Fibroblast of villous mesenchyme (primary cell): ENCODE measurements at regions not wholly inside any gene's neighbourhood (a gene's known extent, or its start where the extent isn't known, plus 50 kb on each side); places are given as distances from the start of the nearest gene placed in this dataset.

Experiments used
- DNase-seq: peaks from one replicate; pipeline ENCODE4 v3.0.0-alpha.2; 2010; ENCODE audit warnings: low read depth
- H3K4me3 ChIP-seq: 2 replicates; pipeline ENCODE4 v1.5.1; 2011; ENCODE audit warnings: low read depth, mild to moderate bottlenecking, low read length
- TF ChIP-seq, protein P1 (sequence below): IDR thresholded peaks from 2 replicates; pipeline ENCODE4 v1.5.1; 2012; ENCODE audit warnings: low read depth, mild to moderate bottlenecking, low read length; ENCODE audit not compliant: insufficient read depth

DNA sequence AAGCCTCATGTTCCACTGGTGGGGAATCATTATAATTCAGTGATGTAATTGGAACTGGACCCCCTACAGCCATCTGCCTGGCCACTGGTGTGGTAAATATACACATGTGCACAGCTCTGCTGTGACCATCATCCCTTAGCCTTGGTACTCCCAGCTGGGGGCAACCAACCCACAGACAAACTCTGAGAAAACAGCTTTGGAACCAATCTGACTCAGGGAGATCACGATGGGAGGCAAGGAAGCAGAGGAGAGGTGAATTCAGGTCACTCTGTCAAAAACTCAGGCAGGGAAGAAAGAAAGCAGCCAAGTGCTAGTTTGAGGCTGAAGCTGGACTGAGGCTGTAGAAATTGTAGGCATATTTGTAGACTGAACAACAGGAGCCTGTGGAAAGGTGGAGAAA lies 197.8 kb upstream of the GALNT2 start:
- TF ChIP-seq, protein P1, sequence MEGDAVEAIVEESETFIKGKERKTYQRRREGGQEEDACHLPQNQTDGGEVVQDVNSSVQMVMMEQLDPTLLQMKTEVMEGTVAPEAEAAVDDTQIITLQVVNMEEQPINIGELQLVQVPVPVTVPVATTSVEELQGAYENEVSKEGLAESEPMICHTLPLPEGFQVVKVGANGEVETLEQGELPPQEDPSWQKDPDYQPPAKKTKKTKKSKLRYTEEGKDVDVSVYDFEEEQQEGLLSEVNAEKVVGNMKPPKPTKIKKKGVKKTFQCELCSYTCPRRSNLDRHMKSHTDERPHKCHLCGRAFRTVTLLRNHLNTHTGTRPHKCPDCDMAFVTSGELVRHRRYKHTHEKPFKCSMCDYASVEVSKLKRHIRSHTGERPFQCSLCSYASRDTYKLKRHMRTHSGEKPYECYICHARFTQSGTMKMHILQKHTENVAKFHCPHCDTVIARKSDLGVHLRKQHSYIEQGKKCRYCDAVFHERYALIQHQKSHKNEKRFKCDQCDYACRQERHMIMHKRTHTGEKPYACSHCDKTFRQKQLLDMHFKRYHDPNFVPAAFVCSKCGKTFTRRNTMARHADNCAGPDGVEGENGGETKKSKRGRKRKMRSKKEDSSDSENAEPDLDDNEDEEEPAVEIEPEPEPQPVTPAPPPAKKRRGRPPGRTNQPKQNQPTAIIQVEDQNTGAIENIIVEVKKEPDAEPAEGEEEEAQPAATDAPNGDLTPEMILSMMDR, result no peak
- no peak overlapping the region for H3K4me3 ChIP-seq
- no peak for DNase-seq

DNA sequence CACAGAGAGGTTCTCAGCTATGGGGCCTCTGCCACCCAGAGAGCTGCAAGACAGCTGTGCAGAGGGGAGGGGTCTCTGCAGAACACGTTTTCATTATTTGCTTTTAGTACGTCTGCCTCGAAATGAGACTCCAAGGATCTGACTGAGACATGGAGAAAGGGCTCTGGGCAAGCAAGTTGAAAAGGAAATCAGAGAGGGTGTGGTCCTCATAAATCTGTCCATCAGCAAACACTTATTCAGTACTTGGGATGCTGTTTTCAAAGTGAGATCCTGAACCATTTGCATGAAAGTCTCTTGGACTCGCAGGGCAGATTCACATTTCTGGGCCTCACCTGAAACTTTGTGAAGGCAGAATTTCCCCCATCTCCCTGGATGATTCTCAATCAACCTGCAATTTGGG lies 197.4 kb upstream of the GALNT2 start:
- TF ChIP-seq, protein P1, result no peak
- no peak overlapping the region for H3K4me3 ChIP-seq
- no peak for DNase-seq

DNA sequence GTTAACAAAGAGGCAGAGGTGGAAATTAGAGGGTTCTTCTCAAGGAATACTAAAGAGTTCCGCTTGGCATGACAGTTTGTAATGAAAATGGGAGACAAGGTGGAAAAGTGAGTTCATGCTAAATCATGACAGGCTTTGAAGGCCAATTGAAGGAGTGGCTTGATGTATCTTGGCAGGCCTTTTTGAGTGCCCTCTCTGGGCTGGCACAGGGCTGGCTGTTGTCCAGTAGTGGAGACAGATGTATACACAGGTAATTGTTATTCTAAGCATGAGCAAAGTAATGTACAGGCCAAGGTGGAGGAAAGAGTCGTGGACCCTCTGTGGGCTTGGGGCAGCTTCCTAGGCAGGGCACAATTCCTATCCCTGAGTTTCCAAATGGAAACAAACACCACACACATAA lies 196.7 kb upstream of the GALNT2 start:
- TF ChIP-seq, protein P1, result no peak
- H3K4me3 ChIP-seq, result no peak overlapping the region
- DNase-seq, result no peak

DNA sequence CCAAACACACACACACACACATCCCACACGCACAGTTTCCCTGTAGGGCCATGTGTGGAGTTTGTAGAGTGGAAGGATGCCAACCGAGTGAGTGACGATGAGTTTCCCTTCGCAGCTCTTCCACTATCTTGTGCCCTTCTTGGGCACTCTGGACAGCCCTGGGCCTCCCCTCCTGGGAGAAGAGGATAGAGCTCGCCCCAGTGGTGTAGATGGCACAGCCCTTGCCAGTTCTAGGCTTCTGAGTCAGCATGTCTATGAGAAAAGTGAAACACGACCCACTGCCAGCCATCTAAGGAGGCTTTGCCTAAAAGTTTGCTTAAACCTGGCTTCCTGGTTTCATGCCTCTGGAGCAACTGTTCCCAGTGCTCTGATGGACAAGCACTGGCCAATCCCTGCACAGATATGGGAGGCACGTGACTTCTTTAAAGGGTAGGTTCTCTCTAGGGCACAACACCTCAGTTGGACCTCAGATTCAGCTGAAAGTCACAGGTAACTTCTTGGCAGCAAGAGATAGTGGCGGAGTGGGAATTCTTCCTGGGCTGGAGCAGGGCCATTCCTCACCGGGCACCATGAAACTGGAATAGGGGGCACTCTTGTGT lies 195.9 kb upstream of the GALNT2 start:
- TF ChIP-seq, protein P1, result no peak
- no peak overlapping the region for H3K4me3 ChIP-seq
- DNase-seq, result no peak

DNA sequence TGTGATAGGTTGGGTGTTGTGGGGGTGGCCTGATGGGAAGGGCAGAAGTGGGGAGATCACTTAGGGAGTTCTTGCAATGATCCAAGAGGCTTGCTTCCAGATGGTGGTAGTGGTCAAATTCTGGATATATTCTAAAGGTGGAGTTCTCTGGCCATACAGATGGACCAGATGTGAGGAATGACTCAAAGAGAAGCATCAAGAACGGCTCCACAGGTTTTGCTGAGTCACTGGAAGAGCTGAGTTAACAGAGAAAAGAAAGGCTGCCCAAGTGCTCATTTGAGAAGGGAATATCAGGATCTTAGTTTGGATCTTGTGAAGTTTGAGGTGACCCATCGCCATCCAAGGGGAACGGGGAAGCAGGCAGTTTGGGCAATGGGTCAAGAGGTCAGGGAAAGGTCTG lies 192.9 kb upstream of the GALNT2 start:
- TF ChIP-seq, protein P1, result no peak
- no peak for DNase-seq

DNA sequence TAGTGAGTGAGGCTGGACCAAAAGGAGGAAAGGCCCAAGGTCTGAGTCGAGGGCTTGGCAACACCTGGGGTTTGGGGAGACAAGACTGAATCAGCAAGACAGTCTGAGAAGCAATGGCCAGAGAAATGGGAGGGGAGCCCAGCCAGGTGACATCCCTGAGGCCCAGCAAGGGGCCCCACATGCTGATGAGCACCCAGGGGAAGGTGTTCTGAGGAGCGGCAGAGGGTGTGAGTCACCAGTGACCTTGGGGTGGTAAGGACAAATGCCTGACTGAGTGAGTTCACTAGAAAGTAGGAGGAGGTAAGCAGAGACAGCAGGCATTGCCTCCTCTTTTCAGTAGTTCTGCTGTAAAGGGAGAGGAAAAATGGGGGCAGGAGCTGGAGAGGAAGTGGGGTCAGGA lies 192.4 kb upstream of the GALNT2 start:
- DNase-seq, result no peak
- TF ChIP-seq, protein P1, result no peak

More for the DNA sequence above, 192.9 kb upstream of the GALNT2 start:
- no peak overlapping the region for H3K4me3 ChIP-seq

DNA sequence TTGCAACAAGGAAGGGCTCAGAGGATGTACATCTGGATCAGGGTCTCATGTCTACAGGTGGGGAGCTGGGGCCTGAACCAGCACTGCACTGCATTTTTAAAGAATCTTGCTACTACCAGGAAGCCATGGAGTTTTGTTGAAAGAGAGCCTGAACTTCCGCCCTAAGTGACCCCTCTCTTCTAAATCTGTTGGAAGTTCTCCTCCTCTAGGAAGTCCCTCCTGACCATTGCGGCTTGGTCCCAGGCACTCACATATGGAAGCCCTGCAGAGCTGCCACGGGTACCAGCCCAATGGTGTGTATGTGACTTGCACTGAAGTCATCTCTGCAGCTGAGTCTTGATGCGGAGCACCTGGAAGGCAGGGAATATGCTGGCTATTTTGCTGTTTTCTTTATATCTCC lies 192.0 kb upstream of the GALNT2 start:
- TF ChIP-seq, protein P1, result no peak
- DNase-seq, result no peak
- H3K4me3 ChIP-seq, result no peak overlapping the region

More for the DNA sequence above, 192.4 kb upstream of the GALNT2 start:
- no peak overlapping the region for H3K4me3 ChIP-seq
